Gastrocnemius medialis (tissue), 4 donors: ENCODE measurements at regions not wholly inside any gene's neighbourhood (a gene's known extent, or its start where the extent isn't known, plus 50 kb on each side); places are given as distances from the start of the nearest gene placed in this dataset.

ENCODE experiments used
- POLR2A ChIP-seq, 2 donors: fragments of 450-650 bp; IDR thresholded peaks; one replicate each; pipeline ENCODE4 v1.6.1; 2017; ENCODE audit warnings: antibody characterized with exemption in 2 of 2, mild to moderate bottlenecking in 2 of 2, moderate library complexity in 2 of 2
- TF ChIP-seq, protein P1 (sequence below), 5 experiments: fragments of 450-650 bp in 3 of 5; fragments of 200-600 bp in 2 of 5; sonication (generic) in 2 of 5; IDR thresholded peaks in 4 of 5; conservative IDR thresholded peaks in 1 of 5; 1 replicate in 4 of 5; 2 replicates in 1 of 5; pipeline ENCODE4 v1.5.1; 2016 to 2019; ENCODE audit warnings: antibody characterized with exemption in 5 of 5, mild to moderate bottlenecking in 3 of 5, moderate library complexity in 3 of 5

DNA sequence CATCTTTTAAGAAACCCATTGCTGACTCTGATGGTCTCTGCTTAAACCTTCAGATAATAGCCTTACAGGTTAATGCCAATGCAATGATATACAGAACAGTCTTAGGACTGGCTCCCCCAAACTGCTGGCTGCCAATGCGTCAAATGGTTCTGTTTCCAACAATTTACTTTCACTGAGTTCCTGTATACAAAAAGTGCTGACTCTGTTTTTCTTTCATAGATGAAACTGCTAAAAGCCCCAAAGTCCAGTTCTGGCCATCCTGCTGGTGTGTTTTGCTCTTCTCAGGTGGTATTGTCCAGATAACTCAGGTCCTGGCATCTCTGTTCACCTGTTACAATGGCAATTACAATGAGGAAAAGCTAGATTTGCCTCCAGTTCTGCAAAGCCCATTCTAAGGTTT, 326.9 kb downstream of the GRIN2B start:
- TF ChIP-seq, protein P1, sequence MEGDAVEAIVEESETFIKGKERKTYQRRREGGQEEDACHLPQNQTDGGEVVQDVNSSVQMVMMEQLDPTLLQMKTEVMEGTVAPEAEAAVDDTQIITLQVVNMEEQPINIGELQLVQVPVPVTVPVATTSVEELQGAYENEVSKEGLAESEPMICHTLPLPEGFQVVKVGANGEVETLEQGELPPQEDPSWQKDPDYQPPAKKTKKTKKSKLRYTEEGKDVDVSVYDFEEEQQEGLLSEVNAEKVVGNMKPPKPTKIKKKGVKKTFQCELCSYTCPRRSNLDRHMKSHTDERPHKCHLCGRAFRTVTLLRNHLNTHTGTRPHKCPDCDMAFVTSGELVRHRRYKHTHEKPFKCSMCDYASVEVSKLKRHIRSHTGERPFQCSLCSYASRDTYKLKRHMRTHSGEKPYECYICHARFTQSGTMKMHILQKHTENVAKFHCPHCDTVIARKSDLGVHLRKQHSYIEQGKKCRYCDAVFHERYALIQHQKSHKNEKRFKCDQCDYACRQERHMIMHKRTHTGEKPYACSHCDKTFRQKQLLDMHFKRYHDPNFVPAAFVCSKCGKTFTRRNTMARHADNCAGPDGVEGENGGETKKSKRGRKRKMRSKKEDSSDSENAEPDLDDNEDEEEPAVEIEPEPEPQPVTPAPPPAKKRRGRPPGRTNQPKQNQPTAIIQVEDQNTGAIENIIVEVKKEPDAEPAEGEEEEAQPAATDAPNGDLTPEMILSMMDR (IDR thresholded peaks at IDR 0.05 in 4 of 5, conservative IDR thresholded peaks at IDR 0.05 in 1 of 5) = no peak
- no peak for TF ChIP-seq POLR2A (IDR thresholded peaks at IDR 0.05)
